Kidney tubule cell (primary cell): ENCODE measurements at regions not wholly inside any gene's neighbourhood (a gene's known extent, or its start where the extent isn't known, plus 50 kb on each side); places are given as distances from the start of the nearest gene placed in this dataset.

Experiments
- DNase-seq: peaks from one replicate; pipeline ENCODE4 v3.0.0-alpha.2; 2018; ENCODE audit warnings: low spot score

DNA sequence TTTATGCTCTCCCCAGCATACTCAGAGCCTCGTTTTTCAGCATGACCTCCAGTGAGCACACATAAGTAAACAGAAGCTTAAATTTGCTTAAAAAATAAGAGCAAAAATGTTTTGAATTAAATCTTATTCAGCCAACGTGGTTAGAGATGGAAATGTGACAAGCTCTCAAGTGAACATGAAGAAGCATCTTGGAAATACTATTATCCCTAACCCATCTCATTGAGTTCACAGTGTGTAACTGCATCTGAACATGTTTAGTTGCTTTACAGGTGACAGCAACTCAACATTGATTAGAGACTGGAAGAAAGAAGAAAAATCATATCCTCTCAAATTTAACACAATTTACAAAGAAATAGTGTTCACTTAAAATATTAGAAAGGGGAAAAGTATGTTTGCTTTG lies 1785.1 kb downstream of the MAT2B start:
- DNase-seq: no peak

- no peak for DNase-seq
Observed at GRCh38 chr5:165296401-165297130, 1791.1 kb downstream of the MAT2B start.

- no peak for DNase-seq
Observed at GRCh38 chr5:165304193-165304827, 1798.9 kb downstream of the MAT2B start.

DNA sequence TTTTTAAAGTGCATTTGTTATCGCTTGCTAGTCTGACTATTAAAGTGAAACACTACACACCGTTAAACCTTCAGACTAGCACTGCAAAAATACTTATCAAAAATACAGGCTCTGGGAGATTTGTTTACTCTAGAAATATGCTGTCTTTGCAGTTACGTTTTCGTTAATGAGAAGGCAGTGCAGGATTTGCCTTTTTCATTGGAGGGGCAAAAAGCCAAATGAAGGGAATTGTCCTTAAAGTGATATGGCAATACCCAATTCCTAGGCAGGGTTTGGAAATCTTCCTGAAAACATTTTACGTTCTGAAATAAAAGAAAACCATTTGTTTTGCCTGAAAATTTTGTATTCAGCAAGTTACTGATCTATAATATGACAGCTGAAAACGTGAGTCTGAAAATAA lies 1800.2 kb downstream of the MAT2B start:
- no peak for DNase-seq

DNA sequence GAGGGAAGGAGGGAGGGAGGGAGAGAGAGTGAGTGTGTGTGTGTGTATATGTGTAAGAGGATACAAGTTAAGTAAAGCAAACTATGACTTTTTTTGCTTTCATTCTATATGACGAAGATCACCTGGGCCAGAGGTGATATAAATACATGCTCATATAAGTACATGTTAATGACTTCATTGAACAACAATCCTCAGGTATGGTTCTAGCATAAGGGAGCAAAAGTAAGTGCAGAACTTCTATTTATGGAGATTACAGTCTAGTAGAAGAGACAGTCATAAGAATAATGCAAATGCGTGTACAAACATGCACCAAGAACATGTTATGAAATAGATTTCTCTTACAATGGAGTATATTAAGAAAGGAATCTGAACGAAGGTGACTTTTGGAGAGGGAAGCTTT lies 1804.0 kb downstream of the MAT2B start:
- DNase-seq: no peak

GRCh38 chr5:165310031-165310430 lies 1804.6 kb downstream of the MAT2B start:
- DNase-seq: no peak

GRCh38 chr5:165321912-165322311 lies 1816.5 kb downstream of the MAT2B start:
- DNase-seq: peak; percentile 35

DNA sequence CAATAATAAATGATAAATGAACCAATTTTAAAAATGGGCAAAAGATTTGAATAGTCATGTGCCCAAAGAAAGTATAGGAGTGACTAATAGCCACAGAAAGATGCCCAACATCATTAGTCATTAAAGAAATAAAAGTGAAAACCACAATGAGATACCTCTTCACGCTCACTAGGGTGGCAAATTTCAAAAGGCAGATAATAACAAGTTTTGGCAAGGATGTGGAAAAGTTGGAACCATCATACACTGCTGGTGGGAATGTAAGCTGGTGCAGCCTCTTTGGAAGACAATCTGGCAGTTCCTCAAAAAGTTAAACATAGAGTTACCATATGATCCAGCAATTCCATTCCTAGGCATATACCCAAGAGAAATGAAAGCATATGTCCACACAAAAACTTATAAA lies 1819.8 kb downstream of the MAT2B start:
- peak; percentile 78 for DNase-seq

GRCh38 chr5:165327631-165328030 lies 1822.2 kb downstream of the MAT2B start:
- DNase-seq: no peak

DNA sequence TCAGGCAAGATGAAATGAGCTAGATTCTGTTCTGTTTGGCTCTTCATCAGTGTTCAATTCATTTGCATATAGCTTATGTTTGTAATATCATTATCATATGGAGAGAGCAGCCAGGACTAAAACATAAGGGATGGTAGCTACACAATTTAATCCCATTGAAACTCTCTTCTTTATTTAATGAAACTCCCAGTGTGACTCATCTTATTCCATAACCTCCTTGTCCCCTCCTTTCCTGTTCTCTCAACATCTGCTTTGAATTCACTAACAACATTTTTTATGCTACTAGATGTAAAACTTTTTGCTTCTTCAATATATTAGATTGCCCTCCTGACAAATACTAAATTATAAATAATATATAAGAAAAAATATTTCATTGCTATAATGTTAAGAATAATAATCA lies 1823.4 kb downstream of the MAT2B start:
- DNase-seq: peak; percentile 4

GRCh38 chr5:165333623-165334022 lies 1828.2 kb downstream of the MAT2B start:
- peak; percentile 3 for DNase-seq

- peak; percentile 81 for DNase-seq
Observed at GRCh38 chr5:165334201-165334600, 1828.8 kb downstream of the MAT2B start.

DNA sequence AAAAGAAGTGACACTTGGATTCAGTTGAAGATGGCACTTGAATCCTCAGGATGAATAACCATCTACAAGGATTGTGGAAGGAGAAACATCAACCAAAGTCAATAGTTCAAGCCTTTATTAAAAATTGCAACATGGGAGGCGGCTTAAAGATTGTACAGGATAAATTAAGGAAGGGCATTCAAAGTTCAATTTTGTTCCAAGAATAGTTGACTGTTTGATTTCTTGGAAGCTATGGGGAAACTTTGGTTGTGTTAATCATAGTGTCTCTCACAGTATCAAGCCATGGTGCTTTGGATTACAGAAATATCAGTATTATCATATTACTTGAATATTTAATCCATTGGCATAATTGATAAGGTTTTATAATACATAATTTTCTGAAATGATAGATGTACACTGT lies 1844.3 kb downstream of the MAT2B start:
- no peak for DNase-seq

GRCh38 chr5:165351342-165351741 lies 1845.9 kb downstream of the MAT2B start:
- no peak for DNase-seq

DNA sequence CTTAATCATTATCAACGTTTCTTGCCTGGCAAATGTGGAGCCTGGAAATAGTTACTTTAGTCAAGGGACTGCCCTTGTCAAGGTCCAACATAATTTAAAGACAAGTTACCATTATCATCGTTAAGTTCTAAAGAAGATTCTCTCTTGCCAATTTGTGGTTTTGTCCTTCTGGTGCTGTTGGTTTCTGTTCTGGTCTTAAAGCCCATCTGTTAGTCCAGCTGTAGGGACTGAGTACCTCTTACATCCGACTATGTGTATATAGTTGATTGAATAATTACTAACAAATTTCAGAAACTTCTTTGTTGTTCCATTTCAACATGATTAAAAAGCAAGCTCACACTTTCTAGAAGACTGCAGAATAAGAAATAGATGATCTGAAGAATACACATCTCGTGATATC lies 1854.9 kb downstream of the MAT2B start:
- no peak for DNase-seq

GRCh38 chr5:165360784-165361542 lies 1855.5 kb downstream of the MAT2B start:
- DNase-seq: no peak

DNA sequence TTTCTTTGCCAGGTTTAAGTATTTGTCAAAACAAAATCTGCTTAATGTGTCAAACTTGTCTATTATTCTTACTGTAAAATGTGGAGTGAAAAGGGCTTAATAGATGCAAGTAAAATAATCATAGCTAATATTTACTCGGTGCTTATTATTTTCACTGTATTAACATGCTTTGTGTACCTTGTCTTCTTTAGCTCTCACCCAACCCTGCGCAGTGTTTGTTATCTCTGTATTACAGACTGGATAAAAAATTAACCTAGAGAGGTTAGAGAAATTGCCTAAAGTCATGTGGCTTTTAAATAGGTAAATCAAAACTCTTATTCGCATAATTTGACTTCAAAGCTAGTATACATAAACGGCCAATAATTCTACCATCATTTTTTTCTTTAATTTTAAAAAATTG lies 1864.8 kb downstream of the MAT2B start:
- no peak for DNase-seq

DNA sequence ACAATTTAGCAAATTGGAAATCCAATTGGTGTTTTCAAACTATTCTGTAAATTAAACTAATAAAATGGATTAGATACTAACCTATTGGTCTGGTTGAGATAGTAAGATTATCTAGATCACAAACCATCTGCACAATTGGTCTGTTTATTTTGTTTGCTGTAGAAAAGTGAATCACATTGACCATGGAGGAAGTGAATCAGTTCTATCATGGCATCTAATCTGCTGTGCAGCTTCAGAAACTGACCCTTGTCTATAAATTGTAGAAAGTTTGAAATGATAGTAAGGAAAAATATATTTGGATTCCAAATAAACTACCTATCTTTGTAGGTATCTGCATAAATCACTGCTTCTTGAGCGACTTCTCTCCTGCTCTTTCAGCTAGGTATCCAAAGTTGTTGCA lies 1865.4 kb downstream of the MAT2B start:
- no peak for DNase-seq

DNA sequence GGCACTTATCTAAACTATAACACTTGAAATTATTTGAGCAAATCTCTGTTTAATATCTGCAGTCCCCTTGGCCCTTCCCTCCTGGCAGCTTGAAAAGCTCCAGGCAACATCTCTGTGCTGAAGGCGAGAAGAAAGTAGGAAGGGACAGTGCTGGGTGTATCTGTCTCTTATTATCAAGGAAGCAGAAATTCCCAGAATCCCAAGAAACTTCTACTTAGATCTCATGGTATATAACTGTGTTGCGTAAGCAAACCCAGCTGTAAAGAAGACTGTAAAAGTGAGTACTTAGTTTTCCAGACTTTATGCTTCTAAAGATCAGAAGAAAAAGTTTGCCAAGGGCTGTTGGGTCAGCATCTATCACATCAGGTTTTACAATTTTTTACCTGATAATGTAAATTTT lies 1869.8 kb downstream of the MAT2B start:
- no peak for DNase-seq

DNA sequence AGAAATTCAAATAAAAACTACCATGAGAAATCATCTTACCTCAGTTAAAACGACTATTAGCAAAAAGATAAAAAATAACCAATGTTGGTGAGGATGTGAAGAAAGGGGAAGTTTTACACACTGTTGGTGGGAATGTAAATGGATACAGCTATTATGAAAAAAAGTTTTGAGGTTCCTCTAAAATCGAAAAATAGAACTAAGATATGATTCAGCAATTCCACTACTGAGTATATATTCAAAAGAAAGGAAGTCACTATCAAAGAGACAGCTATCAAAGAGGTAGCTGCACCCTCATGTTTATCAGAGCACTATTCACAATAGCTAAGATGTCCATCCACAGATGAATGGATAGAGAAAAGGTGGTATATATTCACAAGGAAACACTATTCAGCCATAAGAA lies 1888.4 kb downstream of the MAT2B start:
- no peak for DNase-seq

- no peak for DNase-seq
Observed at GRCh38 chr5:165397516-165397915, 1892.1 kb downstream of the MAT2B start.

GRCh38 chr5:165400086-165400485 lies 1894.7 kb downstream of the MAT2B start:
- DNase-seq: no peak

GRCh38 chr5:165404917-165405316 lies 1899.5 kb downstream of the MAT2B start:
- no peak for DNase-seq
